ENCODE measurements at regions not wholly inside any gene's neighbourhood (a gene's known extent, or its start where the extent isn't known, plus 50 kb on each side); places are given as distances from the start of the nearest gene placed in this dataset.
A peak's percentile ranks its signal among the peaks of the same experiment; 100 is the strongest.

GRCh38 chr4:156593464-156593863 lies 378.1 kb downstream of the PDGFC start:
- peak; percentile 18 for DNase-seq

- DNase-seq: no peak
Measured at GRCh38 chr4:156591679-156592078, 379.9 kb downstream of the PDGFC start.

DNA sequence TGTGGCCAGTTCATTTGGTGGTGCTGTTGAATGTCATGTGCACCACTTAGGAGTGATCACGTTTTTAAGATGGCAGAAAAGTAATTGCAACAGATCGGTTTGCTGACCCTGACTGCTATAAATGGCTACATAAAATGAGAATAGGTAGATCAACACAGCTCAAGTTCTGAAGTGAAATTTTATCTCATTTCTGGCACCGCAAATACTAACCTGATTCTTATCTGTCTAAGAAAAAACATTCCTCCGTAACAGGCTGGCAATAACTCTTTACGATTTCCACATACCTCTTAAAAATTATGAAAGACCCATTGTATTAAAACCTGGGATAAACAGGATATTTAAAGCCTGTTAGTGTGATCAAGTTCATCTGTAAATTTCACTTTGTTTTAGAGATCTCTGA lies 387.5 kb downstream of the PDGFC start:
- no peak for DNase-seq

GRCh38 chr4:156583265-156583664 lies 388.3 kb downstream of the PDGFC start:
- no peak for DNase-seq

DNA sequence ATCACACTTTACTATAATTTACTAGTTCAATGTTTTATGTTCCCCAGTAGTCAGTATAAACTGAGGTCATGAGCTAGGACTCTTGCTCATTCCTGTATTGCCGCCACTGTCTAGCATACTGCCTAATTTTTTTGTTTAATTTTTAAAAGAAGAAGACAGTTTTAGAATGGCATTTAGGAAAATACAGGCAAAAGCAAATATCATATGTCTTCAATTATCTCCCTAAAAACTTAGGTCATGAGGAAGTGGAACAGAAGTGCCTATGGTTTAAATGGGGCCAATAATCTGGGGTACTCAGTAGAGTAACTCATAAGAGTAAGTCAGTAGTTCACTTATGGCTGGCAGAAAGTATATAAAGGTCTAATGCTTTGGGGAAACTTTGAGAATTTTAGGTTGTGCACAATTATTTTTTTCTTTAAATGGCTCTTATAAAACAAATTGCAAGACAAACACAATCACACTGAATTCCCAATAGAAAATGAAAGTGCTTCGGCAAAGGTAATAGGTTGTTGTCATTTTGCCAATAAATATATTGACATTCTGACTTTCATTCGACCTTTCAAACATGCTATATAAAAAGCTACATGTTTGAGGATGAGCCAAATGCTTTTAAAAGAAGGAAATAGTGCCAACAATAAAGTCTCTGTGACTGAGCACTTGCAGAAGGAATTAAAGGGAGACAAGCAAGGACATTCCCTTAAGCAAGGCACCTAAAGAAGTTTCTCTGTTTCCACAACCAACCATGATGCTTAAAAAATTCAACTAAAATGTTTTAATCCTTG lies 390.1 kb downstream of the PDGFC start:
- no peak for DNase-seq

DNA sequence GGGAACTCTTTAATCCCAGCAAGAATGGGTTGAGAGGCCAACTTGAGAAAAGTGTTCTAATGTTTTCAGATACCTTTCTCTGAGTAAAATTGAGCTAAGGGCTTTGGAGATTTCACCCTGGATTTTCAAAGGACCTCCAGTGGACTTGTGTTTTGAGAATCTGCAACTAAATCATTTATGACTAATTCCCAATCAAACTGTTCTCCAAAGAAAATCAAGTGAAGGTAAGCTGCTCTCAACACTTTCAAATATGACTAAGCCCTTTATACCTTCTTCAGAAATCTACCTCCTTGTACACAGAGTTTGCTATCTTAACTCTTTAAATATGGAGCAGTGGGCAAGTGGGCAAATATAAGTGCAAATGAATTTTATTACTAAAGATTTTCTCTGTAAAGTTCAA lies 392.9 kb downstream of the PDGFC start:
- DNase-seq: no peak

DNA sequence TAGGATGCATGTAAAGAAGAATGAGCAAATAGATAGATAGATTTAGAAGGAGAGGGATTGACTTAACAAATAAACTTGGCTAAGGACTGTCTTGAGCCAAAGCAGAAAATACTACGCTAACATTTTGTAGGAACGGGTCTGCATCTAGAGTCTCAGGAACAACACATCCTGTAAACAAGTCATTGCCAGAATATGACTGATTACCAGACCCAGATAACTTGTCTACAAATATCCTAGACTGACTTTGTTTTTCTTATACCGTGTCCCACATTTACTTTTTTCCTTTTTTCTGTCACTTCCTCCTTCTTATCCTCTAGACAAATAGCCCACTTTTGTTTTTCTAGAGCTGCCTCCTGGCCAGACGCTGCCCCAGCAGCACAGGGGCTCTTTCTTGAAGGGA lies 393.6 kb downstream of the PDGFC start:
- no peak for DNase-seq

- no peak for DNase-seq
Measured at GRCh38 chr4:156576946-156577345, 394.7 kb downstream of the PDGFC start.

DNA sequence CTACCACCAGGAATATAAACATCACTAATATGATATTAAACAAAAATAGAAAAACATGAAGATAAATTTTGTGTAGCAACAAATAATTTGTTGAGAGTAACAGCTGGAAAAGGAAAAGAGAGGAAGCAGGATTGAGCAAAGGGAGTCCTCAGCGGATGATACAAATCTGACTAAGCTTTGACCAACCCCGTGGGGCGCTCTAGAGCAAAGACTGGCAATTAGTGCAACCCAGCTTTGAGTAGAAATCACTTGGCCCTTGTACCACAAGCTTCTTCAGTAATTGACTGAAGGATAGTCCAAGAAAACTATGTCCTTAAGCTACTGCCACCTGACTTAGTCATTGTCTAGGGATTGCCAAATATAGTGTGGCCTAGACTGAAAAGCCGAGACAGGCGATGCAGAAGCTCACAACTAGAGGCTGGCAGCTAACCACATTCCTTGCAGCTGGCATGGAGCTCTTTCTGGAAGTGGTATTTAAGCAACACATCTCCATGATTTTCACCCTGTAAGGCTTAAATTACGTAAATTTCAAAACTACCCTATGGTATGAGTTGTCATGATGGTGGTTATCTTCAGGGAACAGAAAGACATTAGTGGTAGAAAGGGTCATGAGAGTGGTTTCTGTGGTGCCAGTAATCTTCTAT lies 396.0 kb downstream of the PDGFC start:
- no peak for DNase-seq

DNA sequence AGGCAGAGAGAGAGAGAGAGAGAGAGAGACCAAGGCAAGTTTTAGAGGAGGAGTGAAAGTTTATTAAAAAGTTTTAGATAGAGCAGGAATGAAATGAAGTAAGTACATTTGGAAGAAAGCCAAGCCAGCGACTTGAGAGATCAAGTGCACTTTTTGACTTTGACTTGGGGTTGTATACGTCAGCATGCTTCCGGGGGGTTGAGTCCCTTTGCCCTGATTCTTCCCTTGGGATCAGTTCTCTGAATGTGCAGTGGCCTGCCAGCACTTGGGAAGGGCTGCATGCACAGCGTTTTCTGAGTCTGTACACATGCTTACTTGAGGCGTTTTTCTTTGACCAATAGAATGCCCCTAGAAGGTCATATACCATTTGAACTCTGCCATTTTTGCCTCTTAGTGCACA lies 400.5 kb downstream of the PDGFC start:
- no peak for DNase-seq

DNA sequence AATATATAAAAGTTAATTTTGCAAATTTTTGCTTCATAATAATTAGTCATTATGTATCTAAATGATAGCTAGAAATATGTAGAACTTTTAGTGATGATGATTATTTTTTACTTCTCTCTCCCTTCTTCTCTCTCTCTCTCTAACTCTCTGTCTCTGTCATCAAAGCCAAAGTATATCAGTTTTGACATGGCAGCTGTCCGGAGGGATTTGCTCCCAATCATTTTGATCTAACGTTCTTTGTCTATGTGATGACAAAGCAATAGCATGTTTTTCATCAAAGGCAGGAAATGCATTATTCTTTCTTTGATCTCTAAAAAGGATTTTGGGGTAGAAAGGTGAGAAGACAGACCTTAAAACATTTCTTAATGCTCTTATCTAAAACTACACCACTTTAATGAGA lies 402.1 kb downstream of the PDGFC start:
- DNase-seq: no peak

- DNase-seq: no peak
Measured at GRCh38 chr4:156568484-156568883, 403.1 kb downstream of the PDGFC start.

DNA sequence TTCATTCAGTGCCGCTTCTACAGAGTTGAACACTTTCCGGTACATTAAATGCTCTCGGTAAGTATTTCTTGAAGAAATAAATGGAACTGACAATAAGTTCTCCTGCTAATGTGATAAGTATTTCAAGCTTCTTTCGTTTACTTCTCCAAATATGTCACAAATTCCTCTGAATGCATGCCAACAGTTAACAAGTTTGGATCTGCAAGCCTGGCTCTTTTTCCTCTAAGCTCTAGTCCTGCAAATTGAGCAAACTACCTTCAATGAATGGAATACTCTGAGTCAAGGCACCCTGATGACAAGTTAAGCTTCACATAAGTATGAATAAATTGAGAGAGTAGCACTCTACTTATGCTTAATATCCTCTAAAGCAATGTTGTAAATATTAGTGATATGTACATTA lies 403.6 kb downstream of the PDGFC start:
- no peak for DNase-seq

DNA sequence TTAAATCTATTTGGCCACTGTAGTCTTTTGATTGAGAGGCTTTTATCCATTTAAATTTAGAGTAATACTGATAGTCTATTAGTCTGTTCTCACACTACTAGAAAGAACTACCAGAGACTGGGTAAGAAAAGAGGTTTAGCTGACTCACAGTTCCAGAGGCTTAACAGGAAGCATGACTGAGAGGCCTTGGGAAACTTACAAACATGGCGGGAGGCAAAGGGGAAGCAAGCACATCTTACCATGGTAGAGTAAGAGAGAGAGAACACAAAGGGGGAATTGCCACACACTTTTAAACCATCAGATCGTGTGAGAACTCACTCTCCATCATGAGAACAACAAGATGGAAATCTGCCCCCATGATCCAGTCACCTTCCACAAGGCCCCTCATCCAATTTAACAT lies 410.9 kb downstream of the PDGFC start:
- no peak for DNase-seq

DNA sequence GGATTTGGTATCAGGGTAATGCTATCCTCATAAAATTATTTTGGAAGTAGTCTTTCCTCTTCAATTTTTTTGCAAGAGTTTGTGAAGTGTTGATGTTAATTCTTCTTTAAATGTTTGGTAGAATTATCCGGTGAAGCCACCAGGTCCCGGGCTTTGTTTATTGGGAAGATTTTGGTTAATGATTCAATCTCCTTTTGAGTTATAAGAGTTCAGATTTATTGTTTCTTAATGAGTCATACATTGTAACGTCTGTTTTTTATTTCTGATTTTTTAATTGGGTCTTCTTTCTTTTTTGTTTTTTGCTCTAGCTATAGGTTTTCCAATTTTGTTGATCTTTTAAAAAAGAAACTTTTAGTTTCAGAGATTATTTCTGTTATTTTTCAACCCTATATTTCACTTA lies 412.3 kb downstream of the PDGFC start:
- DNase-seq: no peak

GRCh38 chr4:156558373-156559025 lies 413.1 kb downstream of the PDGFC start:
- DNase-seq: no peak

DNA sequence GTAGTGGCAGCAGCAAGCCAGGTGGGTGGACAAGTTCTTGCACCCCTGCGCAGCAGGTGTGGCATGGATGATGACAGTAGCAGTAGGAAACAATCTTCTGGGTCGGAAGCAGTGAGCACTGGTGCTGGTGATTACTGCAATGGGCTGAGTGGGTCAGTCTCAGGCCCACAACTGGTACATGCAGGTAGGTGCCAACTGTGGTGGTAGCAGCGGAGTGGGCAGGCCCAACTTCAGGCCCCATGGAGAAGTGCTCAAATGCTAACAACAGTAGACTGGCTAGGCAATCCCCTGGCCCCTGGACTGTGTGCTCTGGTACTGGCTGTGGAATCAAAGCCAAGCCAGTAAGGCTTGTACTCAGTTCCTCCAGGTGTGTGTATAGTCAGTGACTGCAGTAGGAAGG lies 413.7 kb downstream of the PDGFC start:
- no peak for DNase-seq

GRCh38 chr4:156556336-156556735 lies 415.3 kb downstream of the PDGFC start:
- no peak for DNase-seq

- no peak for DNase-seq
Measured at GRCh38 chr4:156553659-156554058, 417.9 kb downstream of the PDGFC start.

DNA sequence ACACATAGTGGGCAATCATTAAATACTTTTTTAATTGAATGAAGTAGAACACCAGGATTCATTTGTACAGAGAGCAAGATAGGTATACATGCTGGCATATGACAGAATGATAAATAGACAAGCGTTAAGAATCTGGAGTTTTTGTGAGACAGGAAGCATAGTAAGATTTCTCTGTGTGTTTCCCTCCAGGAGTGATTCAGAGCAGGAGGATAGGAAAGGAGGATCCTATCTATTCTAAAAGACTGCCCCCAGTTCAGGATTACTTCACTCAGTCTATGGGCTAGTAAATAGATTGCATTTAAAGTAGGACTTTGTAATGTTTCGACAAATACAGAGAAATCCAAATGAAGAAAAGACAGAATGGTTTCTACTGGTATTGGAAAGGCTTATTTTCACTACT lies 423.7 kb downstream of the PDGFC start:
- DNase-seq: no peak

GRCh38 chr4:156547439-156547838 lies 424.2 kb downstream of the PDGFC start:
- no peak for DNase-seq

DNA sequence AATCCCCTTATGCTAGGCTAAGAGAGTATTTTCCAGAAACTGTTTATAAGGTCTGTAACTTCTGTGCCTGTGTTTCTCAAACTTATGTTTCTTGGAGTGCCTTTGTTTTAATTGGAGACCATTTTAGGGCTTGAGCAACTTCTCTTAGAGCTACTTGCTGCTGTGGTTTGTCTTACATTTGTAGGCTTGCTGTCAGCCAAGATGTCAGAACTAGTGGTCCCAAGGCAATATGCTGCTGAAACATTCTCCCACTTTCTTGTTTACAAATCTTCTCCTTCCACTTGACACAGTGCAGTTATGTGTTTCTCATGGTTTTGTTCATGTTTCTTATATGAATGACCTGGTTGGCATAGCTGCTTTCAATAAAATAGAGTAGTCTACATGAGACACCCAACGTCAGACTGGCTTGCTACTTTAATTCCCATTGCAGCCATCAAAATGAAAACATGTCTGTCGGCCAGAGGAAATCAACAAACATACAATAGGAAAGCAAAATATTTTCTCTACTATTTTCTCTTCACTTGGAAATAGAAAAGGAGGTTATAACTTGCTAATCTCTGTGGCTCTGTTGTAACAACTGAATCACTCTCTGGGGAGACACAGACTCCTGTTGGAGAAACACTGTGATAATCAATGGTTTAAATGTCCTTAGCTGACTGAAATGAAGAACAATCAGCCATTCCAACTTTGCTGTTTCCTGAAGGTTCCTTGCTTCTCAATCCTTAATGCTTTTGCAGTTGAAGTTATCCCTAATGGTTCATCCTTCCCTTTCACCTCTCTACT lies 426.4 kb downstream of the PDGFC start:
- DNase-seq: no peak

DNA sequence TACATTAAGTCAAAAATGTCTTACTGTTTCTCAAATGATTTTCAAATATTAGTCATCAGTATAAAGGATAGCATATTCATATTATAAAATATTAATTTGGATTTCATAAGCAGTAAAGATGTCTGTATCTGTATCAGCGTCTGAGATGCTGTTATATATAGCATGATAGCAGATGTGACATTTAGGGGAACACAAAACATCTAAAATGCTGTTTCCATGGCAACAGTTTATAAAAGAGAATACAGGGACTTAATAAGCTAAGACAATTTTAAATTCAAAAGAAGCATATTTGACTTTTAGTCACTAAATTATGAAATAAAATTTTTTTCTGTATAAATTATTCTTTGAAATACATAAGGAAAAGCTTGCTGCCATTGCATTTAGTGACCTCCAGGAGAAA lies 432.2 kb downstream of the PDGFC start:
- DNase-seq: no peak
